ENCODE measurements at regions not wholly inside any gene's neighbourhood (a gene's known extent, or its start where the extent isn't known, plus 50 kb on each side); places are given as distances from the start of the nearest gene placed in this dataset.
"Not testable (repeated sequence)": the region's sequence is repeated elsewhere in the genome, so short reads cannot be mapped to it uniquely, and the experiment has no call there.

GRCh38 chr2:47964277-47964676 lies 58.0 kb upstream of the FBXO11 start:
- DNase-seq = no peak

GRCh38 chr2:47964722-47965434 lies 58.6 kb upstream of the FBXO11 start:
- no peak for DNase-seq

- DNase-seq = not testable (repeated sequence)
Observed at GRCh38 chr2:47976728-47977127, 70.4 kb upstream of the FBXO11 start.

- DNase-seq = peak; percentile 25
Observed at GRCh38 chr2:47984041-47984440, 77.7 kb upstream of the FBXO11 start.

- DNase-seq = no peak
Observed at GRCh38 chr2:47990503-47990902, 84.2 kb upstream of the FBXO11 start.

- no peak for DNase-seq
Observed at GRCh38 chr2:47992671-47993070, 86.4 kb upstream of the FBXO11 start.

- DNase-seq = no peak
Observed at GRCh38 chr2:47996808-47997207, 90.5 kb upstream of the FBXO11 start.

- no peak for DNase-seq
Observed at GRCh38 chr2:47999512-47999911, 93.2 kb upstream of the FBXO11 start.

GRCh38 chr2:48001498-48001897 lies 95.2 kb upstream of the FBXO11 start:
- no peak for DNase-seq

- no peak for DNase-seq
Observed at GRCh38 chr2:48006094-48006493, 99.8 kb upstream of the FBXO11 start.

GRCh38 chr2:48007699-48008268 lies 101.5 kb upstream of the FBXO11 start:
- no peak for DNase-seq

GRCh38 chr2:48009256-48009655 lies 103.0 kb upstream of the FBXO11 start:
- DNase-seq = no peak

- no peak for DNase-seq
Observed at GRCh38 chr2:48015421-48015820, 109.1 kb upstream of the FBXO11 start.

GRCh38 chr2:48016225-48017019 lies 110.1 kb upstream of the FBXO11 start:
- no peak for DNase-seq

GRCh38 chr2:48017136-48017535 lies 110.8 kb upstream of the FBXO11 start:
- DNase-seq = no peak

- no peak for DNase-seq
Observed at GRCh38 chr2:48018480-48018879, 112.2 kb upstream of the FBXO11 start.

- no peak for DNase-seq
Observed at GRCh38 chr2:48026865-48027264, 120.6 kb upstream of the FBXO11 start.

GRCh38 chr2:48032765-48033164 lies 126.5 kb upstream of the FBXO11 start:
- DNase-seq = no peak

GRCh38 chr2:48034295-48034694 lies 128.0 kb upstream of the FBXO11 start:
- DNase-seq = no peak

GRCh38 chr2:48036312-48036711 lies 130.0 kb upstream of the FBXO11 start:
- DNase-seq = no peak

GRCh38 chr2:48039209-48039990 lies 133.1 kb upstream of the FBXO11 start:
- no peak for DNase-seq

GRCh38 chr2:48043131-48043700 lies 136.9 kb upstream of the FBXO11 start:
- DNase-seq = no peak

GRCh38 chr2:48043746-48044145 lies 137.4 kb upstream of the FBXO11 start:
- DNase-seq = no peak

All from NCI-H2029 treated with DMSO at 0.1 percent for 48 hours (cell line).